H9 (cell line): ENCODE measurements at regions not wholly inside any gene's neighbourhood (a gene's known extent, or its start where the extent isn't known, plus 50 kb on each side); places are given as distances from the start of the nearest gene placed in this dataset.

Experiments
- DNase-seq: peaks from one replicate; pipeline ENCODE4 v3.0.0-alpha.2; 2017
- H2AFZ ChIP-seq: one replicate; pipeline ENCODE4 v1.6.1; 2013; ENCODE audit warnings: mild to moderate bottlenecking, low read length, control low read depth, moderate library complexity
- H2AK5ac ChIP-seq: 2 replicates; pipeline ENCODE4 v1.6.1; 2013; ENCODE audit warnings: low read length, control low read depth, mixed read lengths; ENCODE audit not compliant: insufficient read length
- H2BK120ac ChIP-seq: one replicate; pipeline ENCODE4 v1.6.1; 2013; ENCODE audit warnings: low read depth, mild to moderate bottlenecking, low read length, control low read depth, inconsistent platforms; ENCODE audit not compliant: poor library complexity, severe bottlenecking
- H2BK12ac ChIP-seq: 2 replicates; pipeline ENCODE4 v1.6.1; 2013; ENCODE audit warnings: low read length, control low read depth, mixed read lengths, low read depth; ENCODE audit not compliant: insufficient read length
- H2BK15ac ChIP-seq: 2 replicates; pipeline ENCODE4 v1.6.1; 2013; ENCODE audit warnings: low read depth, low read length, control low read depth
- H2BK20ac ChIP-seq: one replicate; pipeline ENCODE4 v1.6.1; 2013; ENCODE audit warnings: low read depth, mild to moderate bottlenecking, low read length, control low read depth, inconsistent platforms; ENCODE audit not compliant: poor library complexity, severe bottlenecking
- H2BK5ac ChIP-seq: 2 replicates; pipeline ENCODE4 v1.6.1; 2013; ENCODE audit warnings: low read length, control low read depth, mixed read lengths; ENCODE audit not compliant: insufficient read length
- H3K14ac ChIP-seq: 2 replicates; pipeline ENCODE4 v1.6.1; 2013; ENCODE audit warnings: low read length, control low read depth; ENCODE audit not compliant: insufficient read depth
- H3K18ac ChIP-seq: 2 replicates; pipeline ENCODE4 v1.6.1; 2013; ENCODE audit warnings: low read depth, mild to moderate bottlenecking, mixed read lengths, low read length, control low read depth; ENCODE audit not compliant: insufficient read length
- H3K23ac ChIP-seq: 2 replicates; pipeline ENCODE4 v1.6.1; 2013; ENCODE audit warnings: low read length, control low read depth, mixed read lengths, low read depth; ENCODE audit not compliant: insufficient read length
- H3K23me2 ChIP-seq: 2 replicates; pipeline ENCODE4 v1.6.1; 2013; ENCODE audit warnings: low read depth, mild to moderate bottlenecking, mixed read lengths, low read length, control low read depth; ENCODE audit not compliant: insufficient read length, poor library complexity, severe bottlenecking
- H3K27ac ChIP-seq: 2 replicates; pipeline ENCODE4 v1.5.1; 2013; ENCODE audit warnings: low read length, control low read depth, mixed read lengths, low read depth; ENCODE audit not compliant: insufficient read length
- H3K27me3 ChIP-seq: 2 replicates; pipeline ENCODE4 v1.6.1; 2013; ENCODE audit warnings: low read length, control low read depth, inconsistent platforms; ENCODE audit not compliant: insufficient read depth
- H3K4ac ChIP-seq: 2 replicates; pipeline ENCODE4 v1.6.1; 2013; ENCODE audit warnings: low read depth, mild to moderate bottlenecking, control low read depth, inconsistent platforms, low read length, moderate library complexity
- H3K4me1 ChIP-seq: 2 replicates; pipeline ENCODE4 v1.6.1; 2013; ENCODE audit warnings: low read length, control low read depth, inconsistent platforms; ENCODE audit not compliant: insufficient read depth
- H3K4me2 ChIP-seq: 2 replicates; pipeline ENCODE4 v1.6.1; 2013; ENCODE audit warnings: low read length, control low read depth, mixed read lengths; ENCODE audit not compliant: insufficient read length, insufficient read depth
- H3K56ac ChIP-seq: 2 replicates; pipeline ENCODE4 v1.6.1; 2013; ENCODE audit warnings: low read depth, mild to moderate bottlenecking, mixed read lengths, low read length, control low read depth; ENCODE audit not compliant: insufficient read length
- H3K79me1 ChIP-seq: 2 replicates; pipeline ENCODE4 v1.6.1; 2013; ENCODE audit warnings: low read depth, mild to moderate bottlenecking, moderate library complexity, low read length, control low read depth, inconsistent platforms; ENCODE audit not compliant: insufficient read depth, poor library complexity, severe bottlenecking
- H3K79me2 ChIP-seq: 2 replicates; pipeline ENCODE4 v1.6.1; 2013; ENCODE audit warnings: low read length, control low read depth, inconsistent platforms; ENCODE audit not compliant: insufficient read depth
- H3K9ac ChIP-seq: 2 replicates; pipeline ENCODE4 v1.6.1; 2013; ENCODE audit warnings: low read length, control low read depth, mixed read lengths; ENCODE audit not compliant: insufficient read length; ENCODE audit errors: extremely low read depth
- H3K9me3 ChIP-seq: one replicate; pipeline ENCODE4 v1.6.1; 2013; ENCODE audit warnings: low read depth, low read length, inconsistent platforms; ENCODE audit not compliant: control insufficient read depth
- H3T11ph ChIP-seq: one replicate; pipeline ENCODE4 v1.6.1; 2013; ENCODE audit warnings: mild to moderate bottlenecking, low read length, control low read depth, inconsistent platforms
- H4K20me1 ChIP-seq: one replicate; pipeline ENCODE4 v1.6.1; 2013; ENCODE audit not compliant: control insufficient read depth, insufficient read length, insufficient read depth
- H4K5ac ChIP-seq: 2 replicates; pipeline ENCODE4 v1.6.1; 2013; ENCODE audit warnings: low read depth, mild to moderate bottlenecking, mixed read lengths, low read length, control low read depth; ENCODE audit not compliant: insufficient read length
- H4K8ac ChIP-seq: replicated peaks from 2 replicates; pipeline ENCODE4 v1.6.1; 2013; ENCODE audit warnings: low read length, control low read depth, mixed read lengths, low read depth; ENCODE audit not compliant: insufficient read length
- H4K91ac ChIP-seq: 2 replicates; pipeline ENCODE4 v1.6.1; 2013; ENCODE audit warnings: low read depth, mild to moderate bottlenecking, moderate library complexity, mixed read lengths, low read length, control low read depth; ENCODE audit not compliant: insufficient read length
- H3K27ac Mint-ChIP-seq, 3 experiments: 2 replicates in 2 of 3; 3 replicates in 1 of 3; pipeline ENCODE4 v1.8.0; 2020 to 2021; ENCODE audit warnings: mixed read lengths in 3 of 3, mild to moderate bottlenecking in 1 of 3, moderate library complexity in 1 of 3
- H3K27me3 Mint-ChIP-seq: 2 replicates; pipeline ENCODE4 v1.8.0; 2021; ENCODE audit warnings: low read depth, mild to moderate bottlenecking, moderate library complexity, mixed read lengths
- H3K36me3 Mint-ChIP-seq, 3 experiments: 2 replicates in 2 of 3; 3 replicates in 1 of 3; pipeline ENCODE4 v1.8.0; 2020 to 2021; ENCODE audit warnings: low read depth in 3 of 3, mixed read lengths in 3 of 3; ENCODE audit not compliant: insufficient read depth in 1 of 3
- H3K4me1 Mint-ChIP-seq, 2 experiments: 2 replicates each; pipeline ENCODE4 v1.8.0; 2020; ENCODE audit warnings: mixed read lengths in 2 of 2
- H3K4me3 Mint-ChIP-seq, 2 experiments: 2 replicates in 1 of 2; 3 replicates in 1 of 2; pipeline ENCODE4 v1.8.0; 2020 to 2021; ENCODE audit warnings: mild to moderate bottlenecking in 2 of 2, mixed read lengths in 2 of 2, moderate library complexity in 1 of 2
- H3K9me3 Mint-ChIP-seq, 2 experiments: 2 replicates in 1 of 2; 3 replicates in 1 of 2; pipeline ENCODE4 v1.8.0; 2020; ENCODE audit warnings: mild to moderate bottlenecking in 2 of 2, mixed read lengths in 2 of 2, moderate library complexity in 1 of 2
- WGBS: extraction: QIAGEN DNeasy Blood & Tissue Kit; methylation state at CpG from one replicate; pipeline ENCODE4 v1.1.7; 2013; ENCODE audit warnings: missing lambda C conversion rate, low lambda C conversion rate, mixed read lengths; ENCODE audit not compliant: insufficient read length; ENCODE audit errors: extremely low coverage; 5-methylcytosine and 5-hydroxymethylcytosine counted together
- TF ChIP-seq, protein P1 (sequence below): fragments of 200-600 bp; sonication (generic); conservative IDR thresholded peaks from 3 replicates; pipeline ENCODE4 v1.8.0; 2021; ENCODE audit warnings: antibody characterized with exemption, mild to moderate bottlenecking

GRCh38 chr5:125346316-125346715 is 599.9 kb upstream of the ZNF608 start:
- H2BK120ac ChIP-seq = no peak overlapping the region
- no peak overlapping the region for H2BK12ac ChIP-seq
- H2BK20ac ChIP-seq = no peak overlapping the region
- DNase-seq = no peak
- no peak overlapping the region for H3K14ac ChIP-seq
- H3K4ac ChIP-seq = no peak overlapping the region
- H3K4me2 ChIP-seq = no peak overlapping the region
- no peak overlapping the region for H3T11ph ChIP-seq
- no peaks in the 10 kb centered on the region for H3K79me2 ChIP-seq
- no peaks in the 10 kb centered on the region for H4K20me1 ChIP-seq
- no peak overlapping the region for H4K5ac ChIP-seq
- H3K79me1 ChIP-seq = no peaks in the 10 kb centered on the region
- H3K9me3 ChIP-seq = no peaks in the 10 kb centered on the region
- no peak overlapping the region for H2BK15ac ChIP-seq
- H3K27ac Mint-ChIP-seq = peak overlapping the region in 1 of 3 experiments; percentile 8; a peak in 1 of 7 replicates
- H2AFZ ChIP-seq = peak overlapping the region; percentile 7
- H3K9ac ChIP-seq = no peak overlapping the region
- H3K4me1 ChIP-seq = peaks cover 8% of the 10 kb centered on the region
- peaks cover 37 to 46% of the 10 kb centered on the region in 2 experiments for H3K4me1 Mint-ChIP-seq
- no peak overlapping the region for H2AK5ac ChIP-seq
- no peaks in the 10 kb centered on the region for H3K23me2 ChIP-seq
- H2BK5ac ChIP-seq = no peak overlapping the region
- no peak overlapping the region for H3K18ac ChIP-seq
- H3K23ac ChIP-seq = no peak overlapping the region
- peaks cover 0 to 3% of the 10 kb centered on the region in 2 experiments; a peak in 2 of 5 replicates for H3K9me3 Mint-ChIP-seq
- peaks cover 0 to 18% (median 0%) of the 10 kb centered on the region in 3 experiments; a peak in 2 of 7 replicates for H3K36me3 Mint-ChIP-seq
- no peak overlapping the region for H3K27ac ChIP-seq
- H3K56ac ChIP-seq = no peak overlapping the region
- no peaks in the 10 kb centered on the region for H3K27me3 ChIP-seq
- no peaks in the 10 kb centered on the region; the same call in 1 of the 2 replicates for H3K27me3 Mint-ChIP-seq
- no peak overlapping the region for H4K91ac ChIP-seq
- H3K4me3 Mint-ChIP-seq = no peak overlapping the region
- no CpG with 5 or more reads among the region's 5 CpGs for WGBS
- TF ChIP-seq, protein P1, sequence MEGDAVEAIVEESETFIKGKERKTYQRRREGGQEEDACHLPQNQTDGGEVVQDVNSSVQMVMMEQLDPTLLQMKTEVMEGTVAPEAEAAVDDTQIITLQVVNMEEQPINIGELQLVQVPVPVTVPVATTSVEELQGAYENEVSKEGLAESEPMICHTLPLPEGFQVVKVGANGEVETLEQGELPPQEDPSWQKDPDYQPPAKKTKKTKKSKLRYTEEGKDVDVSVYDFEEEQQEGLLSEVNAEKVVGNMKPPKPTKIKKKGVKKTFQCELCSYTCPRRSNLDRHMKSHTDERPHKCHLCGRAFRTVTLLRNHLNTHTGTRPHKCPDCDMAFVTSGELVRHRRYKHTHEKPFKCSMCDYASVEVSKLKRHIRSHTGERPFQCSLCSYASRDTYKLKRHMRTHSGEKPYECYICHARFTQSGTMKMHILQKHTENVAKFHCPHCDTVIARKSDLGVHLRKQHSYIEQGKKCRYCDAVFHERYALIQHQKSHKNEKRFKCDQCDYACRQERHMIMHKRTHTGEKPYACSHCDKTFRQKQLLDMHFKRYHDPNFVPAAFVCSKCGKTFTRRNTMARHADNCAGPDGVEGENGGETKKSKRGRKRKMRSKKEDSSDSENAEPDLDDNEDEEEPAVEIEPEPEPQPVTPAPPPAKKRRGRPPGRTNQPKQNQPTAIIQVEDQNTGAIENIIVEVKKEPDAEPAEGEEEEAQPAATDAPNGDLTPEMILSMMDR = no peak
- H4K8ac ChIP-seq = no peak overlapping the region
